Smooth muscle cell (in vitro differentiated cells): ENCODE measurements at regions not wholly inside any gene's neighbourhood (a gene's known extent, or its start where the extent isn't known, plus 50 kb on each side); places are given as distances from the start of the nearest gene placed in this dataset.

Experiments
- DNase-seq: peaks from one replicate; lab custom pipeline; 2025; ENCODE audit not compliant: unreplicated experiment; lab: John Stamatoyannopoulos, UW
- H2AFZ ChIP-seq: fragments of 200-600 bp; sonication (generic); 2 replicates; pipeline ENCODE4 v1.6.0; 2016; ENCODE audit warnings: antibody characterized with exemption, low read depth, mild to moderate bottlenecking
- H3F3A ChIP-seq: fragments of 200-600 bp; sonication (generic); 2 replicates; pipeline ENCODE4 v1.6.0; 2017; ENCODE audit warnings: antibody characterized with exemption, low read depth
- H3K27ac ChIP-seq: fragments of 200-600 bp; sonication (generic); 2 replicates; pipeline ENCODE4 v1.5.1; 2016; ENCODE audit warnings: low read depth, mild to moderate bottlenecking
- H3K27me3 ChIP-seq: fragments of 200-600 bp; sonication (generic); 2 replicates; pipeline ENCODE4 v1.6.1; 2016; ENCODE audit warnings: low read depth, mild to moderate bottlenecking
- H3K36me3 ChIP-seq: fragments of 200-600 bp; sonication (generic); 2 replicates; pipeline ENCODE4 v1.5.1; 2016; ENCODE audit warnings: low read depth
- H3K4me1 ChIP-seq: fragments of 200-600 bp; sonication (generic); 2 replicates; pipeline ENCODE4 v1.5.1; 2016; ENCODE audit warnings: low read depth
- H3K4me2 ChIP-seq: fragments of 200-600 bp; sonication (generic); 2 replicates; pipeline ENCODE4 v1.6.0; 2016; ENCODE audit warnings: mild to moderate bottlenecking
- H3K4me3 ChIP-seq: fragments of 200-600 bp; sonication (generic); 2 replicates; pipeline ENCODE4 v1.5.1; 2016; ENCODE audit warnings: mild to moderate bottlenecking
- H3K79me2 ChIP-seq: fragments of 200-600 bp; sonication (generic); 2 replicates; pipeline ENCODE4 v1.6.0; 2016; ENCODE audit warnings: low read depth, mild to moderate bottlenecking
- H3K9ac ChIP-seq: fragments of 200-600 bp; sonication (generic); 2 replicates; pipeline ENCODE4 v1.6.0; 2016; ENCODE audit warnings: low read depth
- H3K9me3 ChIP-seq: fragments of 200-600 bp; sonication (generic); replicated peaks from 2 replicates; pipeline ENCODE4 v1.5.1; 2016; ENCODE audit warnings: low read depth
- H4K20me1 ChIP-seq: fragments of 200-600 bp; sonication (generic); 2 replicates; pipeline ENCODE4 v1.6.0; 2016; ENCODE audit warnings: low read depth
- WGBS: methylation state at CpG from one replicate; pipeline ENCODE4 v1.1.7; 2016; ENCODE audit warnings: low lambda C conversion rate; 5-methylcytosine and 5-hydroxymethylcytosine counted together
- TF ChIP-seq, protein P1 (sequence below): fragments of 200-600 bp; sonication (generic); IDR thresholded peaks from 2 replicates; pipeline ENCODE4 v1.5.1; 2017; ENCODE audit warnings: borderline replicate concordance, mild to moderate bottlenecking, antibody characterized with exemption; ENCODE audit not compliant: insufficient read depth, poor library complexity, severe bottlenecking

DNA sequence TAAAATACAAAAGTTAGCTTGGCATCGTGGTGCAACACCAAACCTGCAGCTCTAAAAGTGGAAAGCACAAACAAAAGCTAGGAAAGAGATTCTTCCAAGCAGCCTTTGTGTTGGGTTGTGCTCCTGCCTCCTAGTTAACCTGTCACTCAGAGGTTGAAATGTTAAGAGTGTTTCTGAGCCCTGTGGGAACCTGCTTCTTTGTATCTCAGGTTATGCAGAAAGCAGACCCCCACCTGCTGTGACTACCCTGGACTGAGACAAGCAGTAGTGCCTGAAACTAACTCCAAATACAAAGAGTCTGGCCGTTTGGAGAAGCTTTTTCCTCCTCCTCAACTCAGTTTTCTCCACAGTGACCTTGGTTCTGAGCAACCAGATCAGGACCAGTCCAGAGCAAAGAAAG, 158.4 kb upstream of the CSNK1A1L start:
- H3K27me3 ChIP-seq = no peaks in the 10 kb centered on the region
- peaks cover 15% of the 10 kb centered on the region for H3K9me3 ChIP-seq
- no peaks in the 10 kb centered on the region for H3K36me3 ChIP-seq
- H3F3A ChIP-seq = no peaks in the 10 kb centered on the region
- no peaks in the 10 kb centered on the region for H4K20me1 ChIP-seq
- TF ChIP-seq, protein P1, sequence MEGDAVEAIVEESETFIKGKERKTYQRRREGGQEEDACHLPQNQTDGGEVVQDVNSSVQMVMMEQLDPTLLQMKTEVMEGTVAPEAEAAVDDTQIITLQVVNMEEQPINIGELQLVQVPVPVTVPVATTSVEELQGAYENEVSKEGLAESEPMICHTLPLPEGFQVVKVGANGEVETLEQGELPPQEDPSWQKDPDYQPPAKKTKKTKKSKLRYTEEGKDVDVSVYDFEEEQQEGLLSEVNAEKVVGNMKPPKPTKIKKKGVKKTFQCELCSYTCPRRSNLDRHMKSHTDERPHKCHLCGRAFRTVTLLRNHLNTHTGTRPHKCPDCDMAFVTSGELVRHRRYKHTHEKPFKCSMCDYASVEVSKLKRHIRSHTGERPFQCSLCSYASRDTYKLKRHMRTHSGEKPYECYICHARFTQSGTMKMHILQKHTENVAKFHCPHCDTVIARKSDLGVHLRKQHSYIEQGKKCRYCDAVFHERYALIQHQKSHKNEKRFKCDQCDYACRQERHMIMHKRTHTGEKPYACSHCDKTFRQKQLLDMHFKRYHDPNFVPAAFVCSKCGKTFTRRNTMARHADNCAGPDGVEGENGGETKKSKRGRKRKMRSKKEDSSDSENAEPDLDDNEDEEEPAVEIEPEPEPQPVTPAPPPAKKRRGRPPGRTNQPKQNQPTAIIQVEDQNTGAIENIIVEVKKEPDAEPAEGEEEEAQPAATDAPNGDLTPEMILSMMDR = no peak
- no peak overlapping the region for H3K4me2 ChIP-seq
- no peak overlapping the region for H3K27ac ChIP-seq
- no peaks in the 10 kb centered on the region for H3K4me1 ChIP-seq
- no peak overlapping the region for H3K4me3 ChIP-seq
- no peaks in the 10 kb centered on the region for H3K79me2 ChIP-seq
- no peak overlapping the region for H3K9ac ChIP-seq
- WGBS = 64% methylated on average over 2 of the region's 2 CpGs
- no peak for DNase-seq
- H2AFZ ChIP-seq = no peak overlapping the region

DNA sequence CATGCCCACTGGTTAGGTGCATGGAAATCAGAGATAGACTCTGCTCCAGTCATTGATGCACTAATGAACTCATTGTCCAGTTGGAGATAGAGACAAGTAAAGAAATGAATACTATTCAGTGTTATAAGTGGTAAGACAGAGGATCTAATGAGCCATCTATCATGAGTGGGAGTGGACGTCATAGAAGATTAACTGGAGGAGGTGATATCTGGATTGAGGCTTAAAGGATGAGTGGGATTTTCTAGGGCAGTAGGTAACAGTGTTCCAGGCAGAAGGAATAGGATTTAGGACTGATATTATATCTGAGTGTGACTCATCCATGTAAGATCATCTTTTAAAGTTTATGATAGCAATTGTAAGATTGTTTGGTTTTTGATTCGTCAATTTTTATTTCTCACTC, 152.2 kb upstream of the CSNK1A1L start:
- no peaks in the 10 kb centered on the region for H3K79me2 ChIP-seq
- H3F3A ChIP-seq = no peaks in the 10 kb centered on the region
- no peak overlapping the region for H3K4me3 ChIP-seq
- H2AFZ ChIP-seq = no peak overlapping the region
- H4K20me1 ChIP-seq = no peaks in the 10 kb centered on the region
- no peaks in the 10 kb centered on the region for H3K27me3 ChIP-seq
- no peak overlapping the region for H3K9ac ChIP-seq
- DNase-seq = no peak
- TF ChIP-seq, protein P1 = no peak
- no peak overlapping the region for H3K27ac ChIP-seq
- WGBS = 38% methylated on average over 2 of the region's 2 CpGs
- H3K36me3 ChIP-seq = no peaks in the 10 kb centered on the region
- no peak overlapping the region for H3K4me2 ChIP-seq
- no peaks in the 10 kb centered on the region for H3K4me1 ChIP-seq
- peaks cover 15% of the 10 kb centered on the region for H3K9me3 ChIP-seq

DNA sequence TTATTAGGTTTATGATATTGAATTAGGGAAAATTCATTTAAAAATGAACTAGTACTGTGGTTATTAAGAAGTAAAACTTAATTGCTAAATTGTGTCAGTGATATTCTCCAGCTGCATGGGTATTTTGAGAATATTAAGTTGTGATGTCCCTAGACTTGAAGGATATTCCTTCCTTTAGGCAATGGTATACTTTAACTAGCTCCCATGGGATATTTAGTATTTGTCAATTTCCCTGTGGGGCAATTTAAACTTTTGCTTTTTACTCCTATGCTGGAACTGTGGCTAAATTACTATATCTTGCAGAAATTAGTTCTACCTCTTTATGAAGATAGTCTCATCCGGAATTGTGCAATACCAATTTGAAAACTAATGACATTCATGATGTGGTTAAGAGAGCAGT, 151.6 kb upstream of the CSNK1A1L start:
- H3K9me3 ChIP-seq = peaks cover 15% of the 10 kb centered on the region
- no peaks in the 10 kb centered on the region for H3F3A ChIP-seq
- WGBS = 100% methylated on average over 1 of the region's 1 CpG
- DNase-seq = no peak
- TF ChIP-seq, protein P1 = no peak
- no peaks in the 10 kb centered on the region for H3K79me2 ChIP-seq
- H3K4me1 ChIP-seq = no peaks in the 10 kb centered on the region
- H3K4me2 ChIP-seq = no peak overlapping the region
- no peak overlapping the region for H3K4me3 ChIP-seq
- H3K27me3 ChIP-seq = no peaks in the 10 kb centered on the region
- no peak overlapping the region for H2AFZ ChIP-seq
- no peak overlapping the region for H3K9ac ChIP-seq
- no peak overlapping the region for H3K27ac ChIP-seq
- H4K20me1 ChIP-seq = no peaks in the 10 kb centered on the region
- no peaks in the 10 kb centered on the region for H3K36me3 ChIP-seq

DNA sequence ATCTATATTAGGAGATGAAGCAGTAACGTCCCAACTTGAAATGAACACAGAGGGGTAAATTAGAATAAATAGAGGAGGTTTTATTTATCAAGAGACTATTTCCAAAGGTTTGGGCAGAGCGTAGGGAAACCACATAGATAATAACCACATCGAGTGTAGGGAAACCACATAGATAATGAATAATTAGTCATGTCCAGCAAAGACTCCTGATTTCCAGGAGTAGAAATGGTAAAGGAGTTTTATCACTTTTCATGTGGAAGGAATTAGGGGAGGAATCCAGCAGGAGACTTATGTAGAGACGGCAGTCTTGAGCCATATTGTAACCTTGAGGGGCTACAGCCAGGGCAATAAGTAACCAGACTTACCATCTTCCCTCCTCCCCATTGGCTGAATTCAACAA, 136.3 kb upstream of the CSNK1A1L start:
- Histone ChIP-seq H3F3A (no peaks in the 10 kb centered on the region), H3K4me3 (no peak overlapping the region), H3K36me3 (no peaks in the 10 kb centered on the region), H3K9ac (no peak overlapping the region), H3K27me3 (no peaks in the 10 kb centered on the region), H3K4me2 (no peak overlapping the region), H2AFZ (no peak overlapping the region), H3K9me3 (no peaks in the 10 kb centered on the region), H3K27ac (no peak overlapping the region), H3K79me2 (no peaks in the 10 kb centered on the region), H3K4me1 (no peaks in the 10 kb centered on the region), H4K20me1 (no peaks in the 10 kb centered on the region)
- DNase-seq = no peak
- 43% methylated on average over 4 of the region's 4 CpGs for WGBS
- TF ChIP-seq, protein P1 = no peak
